Upper lobe of left lung (tissue), 4 donors: ENCODE measurements at regions not wholly inside any gene's neighbourhood (a gene's known extent, or its start where the extent isn't known, plus 50 kb on each side); places are given as distances from the start of the nearest gene placed in this dataset.

Source experiments
- CTCF ChIP-seq, 6 experiments: fragments of 450-650 bp in 4 of 6; fragments of 200-600 bp in 2 of 6; sonication (generic) in 2 of 6; IDR thresholded peaks; one replicate each; pipeline ENCODE4 v1.5.1; 2016 to 2019; ENCODE audit warnings: antibody characterized with exemption in 6 of 6
- POLR2A ChIP-seq, 4 donors: fragments of 450-650 bp; IDR thresholded peaks; one replicate each; pipeline ENCODE4 v1.5.1; 2016 to 2017; ENCODE audit warnings: antibody characterized with exemption in 4 of 4, mild to moderate bottlenecking in 2 of 4

DNA sequence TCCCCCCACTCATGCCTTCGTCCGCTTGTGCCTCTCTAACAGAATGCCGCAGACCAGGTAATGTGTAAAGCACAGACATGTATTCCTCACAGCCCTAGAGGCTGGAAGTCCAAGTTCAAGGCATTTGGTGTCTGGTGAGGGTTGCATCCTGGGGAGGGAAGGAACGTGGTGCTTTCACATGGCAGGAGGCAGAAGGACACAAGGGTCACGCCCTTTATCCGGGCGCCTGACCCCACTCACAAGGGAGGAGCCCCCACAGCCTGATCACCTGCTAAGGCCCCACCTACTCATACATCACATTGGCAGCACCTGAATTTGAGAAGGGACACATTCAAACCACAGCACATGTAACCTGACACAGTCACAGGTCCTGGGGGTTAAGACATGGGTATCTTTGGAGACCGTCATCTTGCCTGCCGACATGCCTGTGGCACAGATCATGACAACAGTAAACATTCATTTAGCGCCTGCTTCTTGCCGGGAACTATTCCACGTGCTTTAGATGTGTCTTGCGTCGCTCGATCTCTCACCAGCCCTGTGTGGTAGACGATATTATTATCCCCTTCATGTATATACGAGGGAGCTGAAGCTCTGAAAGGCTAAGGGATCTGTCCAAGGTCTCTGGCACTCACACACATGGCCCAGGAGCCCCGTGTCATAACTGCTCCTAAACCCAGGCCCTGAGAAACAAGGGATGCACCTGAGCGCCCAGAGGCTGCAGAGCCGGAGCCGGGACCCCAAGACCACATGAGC lies 235.6 kb downstream of the NPHP4 start:
- no peak for TF ChIP-seq POLR2A (IDR thresholded peaks at IDR 0.05)
- no peak for TF ChIP-seq CTCF (IDR thresholded peaks at IDR 0.05)
